HG03457 (cell line): ENCODE measurements at regions not wholly inside any gene's neighbourhood (a gene's known extent, or its start where the extent isn't known, plus 50 kb on each side); places are given as distances from the start of the nearest gene placed in this dataset.

ENCODE experiments used
- ATAC-seq: cut with Tn5 transposase; IDR thresholded peaks from one replicate; pipeline ENCODE4 v1.9.1; 2021; ENCODE audit warnings: moderate number of reproducible peaks; ENCODE audit not compliant: unreplicated experiment

GRCh38 chr15:95267481-95267880 lies 1036.1 kb downstream of the MCTP2 start:
- ATAC-seq = no peak

DNA sequence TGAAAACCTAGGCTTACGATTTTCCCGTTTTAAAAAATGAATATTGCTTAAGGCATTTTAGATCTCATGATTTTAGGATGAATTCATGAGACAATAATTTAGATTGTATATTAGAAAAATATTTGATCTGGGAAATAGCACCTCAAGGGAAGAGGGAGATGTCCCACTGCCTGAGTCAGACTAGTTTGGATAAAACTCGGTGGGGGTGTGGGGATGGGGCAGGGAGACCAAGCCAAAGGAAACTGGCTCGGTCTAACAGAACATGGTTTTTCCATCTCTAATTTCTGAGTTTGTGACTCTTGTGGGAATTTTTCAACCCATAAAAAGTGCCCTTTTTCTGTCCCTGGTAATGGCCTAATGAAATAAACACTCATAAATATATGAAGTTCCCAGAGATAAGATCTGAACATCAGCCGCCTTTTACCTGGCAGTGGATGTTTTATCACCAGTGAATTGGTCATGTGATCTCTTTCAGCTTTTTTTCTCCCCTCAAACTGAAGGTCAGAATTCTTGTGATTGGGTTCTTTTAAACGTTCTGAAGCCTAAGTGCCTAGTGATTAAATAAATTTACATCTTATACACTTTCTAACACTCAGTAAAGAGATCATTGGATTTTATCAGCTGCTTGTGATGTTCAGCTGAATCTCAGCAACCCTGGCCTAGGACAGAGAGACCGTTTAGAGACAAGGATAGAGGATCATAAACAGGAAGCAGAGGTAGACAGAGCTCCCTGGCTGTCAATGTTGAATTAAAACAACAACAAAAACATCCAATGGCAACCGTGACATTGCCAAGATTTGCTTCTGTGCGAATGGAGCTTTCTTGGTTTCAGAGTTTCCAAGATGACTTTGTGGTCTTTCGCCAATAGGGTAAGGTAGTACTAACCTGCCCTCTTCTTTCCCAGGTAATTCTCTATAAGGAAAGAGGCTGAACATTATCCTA lies 1038.2 kb downstream of the MCTP2 start:
- ATAC-seq = no peak

- no peak for ATAC-seq
Measured at GRCh38 chr15:95274101-95274500, 1042.7 kb downstream of the MCTP2 start.

- ATAC-seq = no peak
Measured at GRCh38 chr15:95277266-95277665, 1045.9 kb downstream of the MCTP2 start.

GRCh38 chr15:95278532-95279245 lies 1047.3 kb downstream of the MCTP2 start:
- ATAC-seq = no peak

GRCh38 chr15:95279277-95280019 lies 1048.1 kb downstream of the MCTP2 start:
- no peak for ATAC-seq

- ATAC-seq = no peak
Measured at GRCh38 chr15:95280711-95281110, 1049.3 kb downstream of the MCTP2 start.

- ATAC-seq = no peak
Measured at GRCh38 chr15:95281470-95281869, 1049.0 kb upstream of the NR2F2 start.

GRCh38 chr15:95284492-95284891 lies 1046.0 kb upstream of the NR2F2 start:
- no peak for ATAC-seq

- no peak for ATAC-seq
Measured at GRCh38 chr15:95284933-95285421, 1045.5 kb upstream of the NR2F2 start.

DNA sequence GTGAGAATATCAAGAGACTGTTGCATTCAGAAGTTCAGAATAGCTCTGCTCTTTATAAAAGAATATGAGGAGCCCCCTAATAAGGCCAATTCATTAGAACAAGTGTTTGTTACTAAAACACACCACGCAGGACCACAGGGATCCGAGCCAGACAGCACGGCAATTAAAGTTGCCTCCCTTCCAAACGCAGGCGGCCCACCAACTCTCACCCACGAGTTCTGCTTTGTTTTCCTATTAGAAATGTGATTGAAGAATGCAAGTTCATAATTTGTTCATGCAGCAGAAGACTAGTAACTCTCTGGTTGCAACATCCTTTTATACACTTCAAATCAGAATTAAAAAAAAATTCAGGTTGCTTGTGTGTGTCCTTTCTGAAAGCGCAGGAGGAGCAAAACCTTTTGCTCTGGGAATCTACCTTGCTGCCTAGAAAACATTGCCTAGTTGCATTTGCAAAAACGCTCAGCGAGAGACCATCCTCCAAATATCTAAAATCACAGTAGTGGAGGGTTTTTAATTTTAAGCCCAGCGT lies 1044.1 kb upstream of the NR2F2 start:
- ATAC-seq = no peak

GRCh38 chr15:95287720-95288103 lies 1042.8 kb upstream of the NR2F2 start:
- ATAC-seq = no peak

DNA sequence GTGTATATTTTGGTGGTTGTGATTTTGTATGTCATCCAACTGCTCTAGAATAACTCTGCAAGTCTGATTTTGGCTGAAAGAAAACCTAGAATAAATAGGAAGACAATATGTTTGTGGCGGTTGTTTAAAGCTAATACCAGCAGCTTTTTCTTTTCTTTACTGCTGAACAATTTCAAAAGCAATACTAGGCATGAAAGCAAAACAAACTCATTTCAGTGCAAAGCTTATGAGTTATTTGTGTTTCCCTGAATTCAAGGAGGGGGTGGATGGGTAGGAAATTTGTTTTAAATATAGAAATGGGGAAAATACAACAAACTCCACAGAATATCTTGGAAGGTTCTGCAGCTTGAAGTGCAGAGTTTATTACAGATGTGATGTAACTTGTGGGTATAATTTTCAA lies 1041.9 kb upstream of the NR2F2 start:
- ATAC-seq = no peak

- no peak for ATAC-seq
Measured at GRCh38 chr15:95290176-95290974, 1040.1 kb upstream of the NR2F2 start.

GRCh38 chr15:95291898-95292472 lies 1038.5 kb upstream of the NR2F2 start:
- ATAC-seq = no peak

GRCh38 chr15:95292785-95293450 lies 1037.6 kb upstream of the NR2F2 start:
- ATAC-seq = no peak

- no peak for ATAC-seq
Measured at GRCh38 chr15:95293456-95294031, 1037.0 kb upstream of the NR2F2 start.

DNA sequence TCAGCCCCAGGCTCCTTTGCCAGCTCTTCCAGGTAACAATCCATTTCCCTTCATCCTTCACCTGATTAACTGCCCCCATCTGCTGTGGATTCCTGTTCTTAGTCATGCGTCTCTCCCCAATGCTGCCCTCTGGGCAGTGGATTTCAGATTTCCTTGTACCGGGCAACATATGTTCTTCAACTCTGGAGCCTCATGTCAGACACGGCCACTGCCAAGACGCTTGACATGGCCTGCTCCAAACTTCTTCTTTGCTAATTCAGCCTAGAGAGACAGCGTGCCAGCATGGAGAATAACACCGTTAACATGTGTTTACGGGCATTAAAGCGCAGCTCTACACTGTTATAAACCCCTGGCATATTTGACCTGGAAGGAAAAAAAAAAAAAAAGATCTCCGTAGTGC lies 1035.1 kb upstream of the NR2F2 start:
- no peak for ATAC-seq
